IPS DF 4.7 (cell line): ENCODE measurements at regions not wholly inside any gene's neighbourhood (a gene's known extent, or its start where the extent isn't known, plus 50 kb on each side); places are given as distances from the start of the nearest gene placed in this dataset.
"Not testable (repeated sequence)": the region's sequence is repeated elsewhere in the genome, so short reads cannot be mapped to it uniquely, and the experiment has no call there.

Source experiments
- DNase-seq: peaks from one replicate; pipeline ENCODE4 v3.0.0-alpha.2; 2013; ENCODE audit warnings: low spot score; ENCODE audit errors: extremely low read depth

- no peak for DNase-seq
Measured at GRCh38 chrX:39039890-39040289, 238.6 kb downstream of the MID1IP1 start.

- no peak for DNase-seq
Measured at GRCh38 chrX:39043838-39044550, 242.7 kb downstream of the MID1IP1 start.

- DNase-seq: no peak
Measured at GRCh38 chrX:39047174-39047573, 245.9 kb downstream of the MID1IP1 start.

GRCh38 chrX:39049975-39050374 lies 248.7 kb downstream of the MID1IP1 start:
- no peak for DNase-seq

- DNase-seq: no peak
Measured at GRCh38 chrX:39050427-39050826, 249.2 kb downstream of the MID1IP1 start.

GRCh38 chrX:39052751-39053150 lies 251.5 kb downstream of the MID1IP1 start:
- DNase-seq: no peak

GRCh38 chrX:39058724-39059123 lies 257.5 kb downstream of the MID1IP1 start:
- no peak for DNase-seq

GRCh38 chrX:39059866-39060265 lies 258.6 kb downstream of the MID1IP1 start:
- DNase-seq: no peak

- DNase-seq: no peak
Measured at GRCh38 chrX:39063037-39063436, 261.8 kb downstream of the MID1IP1 start.

GRCh38 chrX:39063702-39064101 lies 262.4 kb downstream of the MID1IP1 start:
- DNase-seq: no peak

GRCh38 chrX:39065051-39065871 lies 264.0 kb downstream of the MID1IP1 start:
- no peak for DNase-seq

GRCh38 chrX:39067866-39068265 lies 266.6 kb downstream of the MID1IP1 start:
- no peak for DNase-seq

- not testable (repeated sequence) for DNase-seq
Measured at GRCh38 chrX:39068634-39069033, 267.4 kb downstream of the MID1IP1 start.

- no peak for DNase-seq
Measured at GRCh38 chrX:39070009-39070408, 268.8 kb downstream of the MID1IP1 start.

GRCh38 chrX:39073131-39073530 lies 271.9 kb downstream of the MID1IP1 start:
- no peak for DNase-seq

- no peak for DNase-seq
Measured at GRCh38 chrX:39096599-39096998, 295.3 kb downstream of the MID1IP1 start.

GRCh38 chrX:39104745-39105144 lies 303.5 kb downstream of the MID1IP1 start:
- no peak for DNase-seq

GRCh38 chrX:39112143-39112542 lies 310.9 kb downstream of the MID1IP1 start:
- DNase-seq: no peak

GRCh38 chrX:39115166-39115565 lies 313.9 kb downstream of the MID1IP1 start:
- DNase-seq: no peak

- DNase-seq: no peak
Measured at GRCh38 chrX:39117101-39117500, 315.8 kb downstream of the MID1IP1 start.

- no peak for DNase-seq
Measured at GRCh38 chrX:39121903-39122302, 320.6 kb downstream of the MID1IP1 start.

- DNase-seq: no peak
Measured at GRCh38 chrX:39125834-39126233, 324.6 kb downstream of the MID1IP1 start.

GRCh38 chrX:39133971-39134370 lies 332.7 kb downstream of the MID1IP1 start:
- DNase-seq: no peak
